Dedifferentiated amniotic fluid mesenchymal stem cell (primary cell): ENCODE measurements at regions not wholly inside any gene's neighbourhood (a gene's known extent, or its start where the extent isn't known, plus 50 kb on each side); places are given as distances from the start of the nearest gene placed in this dataset.

Source experiments
- DNase-seq: peaks from one replicate; pipeline ENCODE4 v3.0.0-alpha.2; 2016; ENCODE audit errors: extremely low spot score

DNA sequence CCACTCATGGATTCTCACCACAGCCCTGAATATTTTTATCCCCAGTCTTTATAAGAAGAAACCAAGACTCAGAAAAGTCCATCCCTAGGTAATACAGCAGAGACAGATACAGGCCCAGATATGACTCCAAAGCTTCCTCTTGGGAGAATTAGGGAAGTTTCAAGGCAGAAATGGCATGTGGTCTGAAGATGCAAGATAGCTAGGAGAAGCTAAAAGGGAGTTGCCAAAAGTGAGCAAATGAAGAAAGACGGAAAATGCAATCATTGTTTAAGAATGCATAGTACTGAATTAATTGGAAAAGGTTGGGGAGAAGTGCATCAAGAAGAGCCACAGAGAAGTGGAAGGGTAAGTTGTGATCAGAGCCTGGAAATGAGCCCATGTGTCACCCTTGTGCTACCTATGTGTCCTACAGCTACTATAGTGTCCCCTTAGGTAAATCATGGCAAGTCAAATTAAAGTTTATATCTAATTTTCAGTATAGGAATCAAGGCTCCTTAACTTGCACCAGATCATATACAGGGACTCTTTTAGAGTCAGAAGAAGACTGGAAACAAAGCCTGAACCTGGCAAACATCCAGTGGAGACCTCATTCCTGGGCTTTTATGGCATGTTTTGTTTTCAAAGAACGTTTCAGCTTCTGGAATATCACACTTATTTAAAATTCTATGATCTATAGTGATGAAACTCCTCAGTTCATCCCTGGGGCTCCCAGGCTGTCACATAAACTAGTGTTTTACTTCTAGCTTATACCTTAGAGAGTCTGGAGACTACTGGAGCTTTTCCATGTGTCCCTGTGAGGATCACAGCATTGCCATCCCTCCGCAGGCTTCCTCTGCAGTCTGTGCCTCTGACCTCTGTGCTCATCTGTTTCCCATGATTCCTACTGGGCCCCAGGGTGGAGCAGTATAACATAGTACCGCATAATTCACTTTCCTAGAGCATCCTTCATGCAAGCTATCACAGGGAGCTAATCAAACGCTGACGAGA, 189.0 kb upstream of the CDKN3 start:
- no peak for DNase-seq

DNA sequence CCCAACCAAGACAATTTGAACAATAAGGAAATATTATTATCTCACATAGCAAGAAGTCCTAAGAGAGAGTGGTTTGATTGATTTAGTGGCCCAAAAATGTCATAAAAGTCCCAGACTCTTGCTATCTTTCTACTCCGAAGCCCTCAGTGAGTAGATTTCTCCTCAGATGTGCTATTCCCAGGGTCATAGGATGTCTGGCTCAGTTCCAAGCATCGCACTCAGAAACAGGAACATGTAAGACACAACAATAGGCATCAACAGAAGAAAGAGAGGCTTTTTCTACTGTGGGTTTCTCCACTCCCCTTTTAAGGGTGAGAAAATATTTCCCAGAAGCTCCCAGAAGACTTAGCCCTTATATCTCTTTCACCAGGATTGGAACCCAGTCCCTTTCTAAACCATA, 188.1 kb upstream of the CDKN3 start:
- no peak for DNase-seq

DNA sequence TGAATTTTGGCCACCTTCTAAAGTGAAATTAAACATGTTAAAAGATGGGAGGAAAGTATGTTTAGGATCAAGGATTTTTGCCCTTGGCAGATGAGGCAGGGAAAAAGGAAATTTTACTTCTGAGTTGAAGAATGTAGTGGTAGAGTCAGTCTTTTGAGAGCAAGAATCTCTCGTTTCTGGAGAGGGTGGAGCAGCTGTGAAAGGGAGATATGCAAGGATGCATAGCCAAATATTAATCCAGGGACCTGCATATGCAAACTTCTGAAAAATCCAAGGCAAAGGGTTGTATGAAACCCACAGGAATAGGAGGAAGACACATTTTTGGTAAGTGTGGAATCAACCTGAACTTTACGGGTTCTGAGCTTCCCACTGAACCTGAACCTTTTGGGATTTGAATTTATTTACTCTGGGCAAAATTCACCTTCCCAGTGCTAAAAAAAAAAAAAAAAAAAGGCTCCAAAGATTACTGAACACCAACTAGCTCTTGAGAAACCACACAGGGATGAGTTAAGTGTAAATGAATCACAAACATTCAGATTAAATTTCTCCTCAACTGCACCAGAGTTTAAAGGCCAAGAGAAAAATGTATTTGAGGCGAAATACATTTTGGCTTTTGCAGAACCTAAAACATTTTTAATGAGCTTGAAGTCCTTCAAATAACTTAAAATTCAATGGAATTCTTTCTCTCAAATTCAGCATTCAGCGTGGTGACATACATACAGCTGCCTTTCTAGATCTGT, 187.1 kb upstream of the CDKN3 start:
- peak; percentile 19 for DNase-seq

DNA sequence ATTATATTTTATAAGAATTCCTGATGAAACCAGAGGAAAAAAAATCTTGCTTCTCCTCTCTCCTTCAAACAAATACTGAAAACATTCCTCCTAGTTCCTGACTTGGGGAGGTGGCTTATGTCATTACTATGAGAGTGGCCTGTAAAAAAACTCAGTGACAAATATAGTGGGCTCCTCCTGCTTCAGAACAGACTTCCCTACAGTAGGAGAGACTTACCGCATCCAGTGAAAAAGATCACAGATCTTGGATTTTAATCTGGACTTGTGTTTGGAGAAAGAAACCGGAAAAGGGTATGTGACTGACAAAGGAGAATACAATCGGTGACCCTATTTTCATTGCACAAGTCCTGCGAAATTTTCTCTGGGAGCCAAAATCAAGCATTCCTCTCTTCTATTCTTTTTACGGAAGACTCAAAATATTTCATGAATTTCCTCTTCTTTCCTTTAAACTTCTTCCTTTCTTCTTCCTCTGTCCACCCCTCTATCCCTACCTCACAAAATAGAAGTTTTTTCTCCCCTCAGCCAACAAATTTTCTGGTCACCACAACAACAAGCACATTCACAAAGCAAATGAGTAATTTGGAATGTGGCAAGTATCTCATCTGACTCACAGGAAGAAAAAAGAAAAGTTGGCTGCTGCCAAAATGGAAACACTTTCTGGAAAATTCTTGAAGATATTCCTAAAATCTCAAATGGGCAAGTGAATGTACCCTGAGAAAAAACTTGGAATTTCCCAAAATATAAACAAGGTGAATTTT, 185.1 kb upstream of the CDKN3 start:
- DNase-seq = peak; percentile 60

DNA sequence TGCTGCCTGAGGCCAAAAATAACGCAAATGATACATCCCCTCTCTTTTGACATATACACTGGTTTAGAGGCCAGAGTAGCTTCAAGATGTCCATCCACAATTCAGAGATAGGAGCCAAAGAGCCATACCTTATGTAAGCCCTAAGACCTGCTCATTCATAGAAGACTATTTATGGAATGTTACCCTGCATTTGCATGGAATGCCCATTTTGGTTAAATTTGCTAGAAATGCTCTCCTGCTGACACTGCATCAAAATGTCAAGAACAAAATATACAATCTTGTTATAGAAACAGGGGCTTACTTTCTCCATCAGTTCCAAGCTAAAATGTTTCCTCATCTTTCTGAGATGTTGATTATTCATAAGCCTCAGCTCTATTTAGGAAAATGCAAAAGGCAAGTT, 183.3 kb upstream of the CDKN3 start:
- DNase-seq = no peak

- DNase-seq = no peak
Observed at GRCh38 chr14:54216827-54217226, 180.0 kb upstream of the CDKN3 start.

GRCh38 chr14:54219261-54220070, 177.3 kb upstream of the CDKN3 start:
- DNase-seq = no peak

- DNase-seq = no peak
Observed at GRCh38 chr14:54220071-54220703, 176.6 kb upstream of the CDKN3 start.

DNA sequence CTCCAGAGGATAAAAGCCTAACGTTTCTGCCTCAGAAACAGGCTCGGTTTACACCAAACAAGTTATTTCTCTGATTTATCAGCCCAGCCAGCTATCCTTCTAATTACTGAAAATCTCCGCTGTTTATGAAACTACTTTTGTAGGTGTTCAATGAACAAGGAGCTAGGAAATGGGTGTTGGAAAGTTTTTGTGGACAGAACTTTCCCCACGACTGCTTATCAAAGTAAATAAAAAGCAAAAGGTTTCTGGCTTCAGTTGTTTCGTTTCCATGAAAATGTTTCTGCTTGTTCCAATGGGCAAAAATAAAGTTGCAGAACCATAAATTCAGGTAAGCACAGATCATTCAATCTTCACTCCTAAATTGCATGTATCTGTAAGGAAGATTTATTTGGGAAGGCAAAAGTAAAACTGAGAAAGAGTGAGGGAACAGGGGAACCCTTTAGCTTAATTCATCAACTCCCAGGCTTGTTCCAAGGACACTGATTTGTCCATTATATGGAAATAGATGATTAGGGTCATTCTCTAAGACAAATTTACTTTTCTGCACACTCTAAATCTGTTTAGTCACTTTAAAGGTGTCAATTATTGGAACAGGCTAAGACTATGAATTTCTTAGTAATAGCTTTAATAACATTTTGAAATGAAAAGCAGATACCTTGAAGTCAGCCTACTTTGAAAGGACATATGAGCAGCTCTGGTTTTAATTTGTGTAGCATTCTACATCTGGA, 175.9 kb upstream of the CDKN3 start:
- no peak for DNase-seq

- DNase-seq = no peak
Observed at GRCh38 chr14:54221432-54221803, 175.4 kb upstream of the CDKN3 start.

GRCh38 chr14:54221971-54222370, 174.8 kb upstream of the CDKN3 start:
- no peak for DNase-seq

DNA sequence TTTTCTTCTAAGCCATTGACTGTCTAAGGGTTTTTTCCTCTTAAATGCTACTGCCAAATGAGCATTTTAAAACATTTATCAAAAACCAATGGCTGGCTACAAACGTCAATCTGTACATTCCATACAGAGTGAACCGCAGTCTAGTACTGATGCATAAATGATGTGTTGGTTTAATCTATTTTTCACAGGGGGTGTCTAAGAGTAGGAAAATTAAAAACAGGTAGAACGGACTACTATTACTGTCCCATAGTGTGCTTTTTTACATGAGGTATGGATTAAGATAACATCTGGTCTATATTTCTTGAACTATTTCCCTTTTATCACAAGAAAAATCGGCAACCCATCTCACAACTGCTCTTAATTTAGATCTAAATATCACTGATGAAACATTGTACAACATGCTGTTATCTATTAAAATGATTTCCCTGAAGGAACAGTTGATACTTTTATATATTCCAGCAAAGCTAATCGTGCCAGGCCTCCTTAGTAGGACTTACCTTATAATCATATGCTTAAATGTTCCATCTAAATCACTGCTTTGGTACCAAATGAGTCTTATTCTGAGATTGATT, 172.9 kb upstream of the CDKN3 start:
- no peak for DNase-seq

- DNase-seq = no peak
Observed at GRCh38 chr14:54225457-54226060, 171.2 kb upstream of the CDKN3 start.

DNA sequence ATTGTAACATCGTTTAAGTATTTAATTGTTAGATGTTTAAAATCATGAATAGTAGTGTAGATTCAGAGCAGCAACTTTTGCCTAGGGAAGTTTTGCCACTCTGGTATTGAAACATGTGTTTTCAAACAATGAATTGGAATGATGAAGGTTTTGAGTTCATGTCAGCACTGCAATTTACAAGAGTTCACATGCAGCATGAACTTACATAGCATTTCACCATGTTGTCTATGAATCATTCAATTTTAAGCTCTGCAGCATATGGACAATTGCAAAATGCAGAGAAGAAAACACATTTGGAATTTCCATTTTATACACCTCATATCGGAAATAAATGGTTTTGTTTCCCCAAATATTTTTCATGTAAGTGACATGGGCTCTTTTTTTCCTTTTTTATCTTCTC, 170.7 kb upstream of the CDKN3 start:
- peak; percentile 58 for DNase-seq

DNA sequence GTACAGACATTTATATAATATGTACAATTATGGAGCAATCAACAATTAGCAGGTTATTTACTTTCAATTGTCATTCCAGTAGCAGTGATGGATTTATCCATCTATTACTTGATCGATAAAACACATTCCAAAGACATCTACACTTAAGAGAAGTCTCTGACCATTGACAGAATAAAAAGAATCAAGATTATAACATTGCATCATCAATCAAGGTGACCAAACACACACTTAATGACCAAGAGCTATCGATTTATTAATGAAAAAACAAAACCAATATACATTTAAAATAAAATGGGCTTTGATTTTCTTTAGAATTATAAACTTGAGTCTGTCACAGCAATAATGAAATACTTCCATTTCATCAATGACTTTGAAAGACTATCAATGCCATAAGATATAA, 170.2 kb upstream of the CDKN3 start:
- DNase-seq = no peak

- no peak for DNase-seq
Observed at GRCh38 chr14:54229136-54229535, 167.7 kb upstream of the CDKN3 start.

DNA sequence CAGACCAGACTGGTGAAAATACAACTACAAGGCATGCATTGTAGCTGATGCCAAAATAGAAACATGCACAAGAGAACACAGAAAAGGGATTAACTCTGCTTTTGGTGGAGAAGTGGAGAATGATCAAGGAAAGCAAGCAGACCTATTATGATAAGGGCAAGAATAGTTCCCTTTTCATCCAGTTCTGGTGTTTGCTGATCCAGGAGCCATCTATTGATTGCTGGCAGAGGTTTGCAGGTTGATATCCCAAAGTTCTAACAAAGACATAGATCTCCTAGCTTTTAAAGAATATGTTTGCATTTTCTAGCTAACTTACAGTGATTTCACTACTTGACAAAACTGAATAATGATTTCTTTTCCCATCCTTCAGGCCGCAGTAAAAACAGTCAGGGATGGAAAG, 166.2 kb upstream of the CDKN3 start:
- DNase-seq = no peak

- no peak for DNase-seq
Observed at GRCh38 chr14:54232735-54233134, 164.1 kb upstream of the CDKN3 start.

- DNase-seq = no peak
Observed at GRCh38 chr14:54241517-54241916, 155.3 kb upstream of the CDKN3 start.
